Activated gamma-delta T cell treated with Interleukin-2 at 50 U/mL for 16 hours (primary cell): ENCODE measurements at regions not wholly inside any gene's neighbourhood (a gene's known extent, or its start where the extent isn't known, plus 50 kb on each side); places are given as distances from the start of the nearest gene placed in this dataset.
"Not testable (repeated sequence)": the region's sequence is repeated elsewhere in the genome, so short reads cannot be mapped to it uniquely, and the experiment has no call there.

Experiments
- DNase-seq: peaks from one replicate; pipeline ENCODE4 v3.0.0-alpha.2; 2020

DNA sequence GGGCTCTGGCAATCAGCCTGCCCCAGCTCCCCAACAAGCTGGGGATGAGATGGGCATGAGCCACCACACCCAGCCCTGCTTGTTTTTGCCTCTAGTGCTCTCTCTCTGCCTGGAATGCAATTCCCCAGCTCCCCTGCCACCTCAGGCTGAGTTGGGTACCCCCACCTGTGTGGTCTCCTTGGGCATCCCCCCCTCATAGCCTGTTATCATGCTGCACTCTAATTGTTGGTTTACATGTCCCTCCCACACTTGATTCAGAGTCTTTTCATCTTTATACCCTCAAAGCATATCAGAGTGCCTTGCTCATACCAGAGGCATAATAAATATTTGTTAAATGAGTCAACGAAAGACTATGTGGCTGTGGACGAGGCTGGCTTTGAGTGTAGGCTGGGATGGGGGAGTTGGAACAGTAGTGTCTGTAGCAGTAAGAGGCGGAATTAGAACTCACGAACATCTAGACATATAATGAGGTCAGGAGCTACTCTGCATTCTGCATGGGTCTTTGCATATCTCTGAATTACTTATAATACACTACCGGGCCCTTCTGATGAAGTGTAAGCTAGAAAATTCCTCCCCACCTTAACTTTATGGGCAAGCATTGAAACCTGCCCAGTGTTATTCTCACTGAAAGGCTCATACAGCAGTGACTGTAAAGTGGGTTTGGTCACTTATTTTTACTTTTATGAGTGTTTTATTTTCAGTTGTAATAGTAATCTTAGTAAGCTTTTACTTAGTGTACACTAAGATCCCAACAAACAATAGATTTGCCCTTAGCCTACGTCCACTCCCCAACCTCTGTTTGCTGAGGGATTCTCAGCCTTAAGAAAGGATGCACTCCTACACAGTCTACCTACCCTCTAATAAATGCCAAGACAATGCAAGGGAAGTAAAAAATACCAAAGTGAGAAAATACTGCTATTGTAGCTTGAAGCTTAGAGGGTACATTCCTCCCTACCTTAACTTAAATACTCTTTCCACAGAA lies 58.7 kb downstream of the EDN1 start:
- DNase-seq = no peak

DNA sequence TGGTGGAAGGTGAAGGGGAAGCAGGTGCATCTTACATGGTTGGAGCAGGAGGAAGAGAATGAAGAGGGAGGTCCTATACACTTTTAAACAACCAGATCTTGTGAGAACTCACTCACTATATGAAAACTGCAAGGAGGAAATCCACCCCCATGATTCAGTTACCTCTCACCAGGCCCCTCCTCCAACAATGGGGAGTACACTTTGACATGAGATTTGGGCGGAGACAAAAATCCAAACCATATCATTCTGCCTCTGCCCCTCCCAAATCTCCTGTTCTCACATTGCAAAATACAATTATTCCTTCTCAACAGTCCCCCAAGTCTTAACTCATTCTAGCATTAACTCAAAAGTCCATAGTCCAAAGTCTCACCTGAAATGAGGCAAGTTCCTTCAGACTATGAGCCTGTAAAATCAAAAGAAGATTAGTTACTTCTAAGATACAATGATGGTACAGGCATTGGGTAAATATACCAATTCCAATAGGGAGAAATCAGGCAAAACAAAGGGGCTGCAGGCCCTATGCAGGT lies 60.5 kb downstream of the EDN1 start:
- no peak for DNase-seq

DNA sequence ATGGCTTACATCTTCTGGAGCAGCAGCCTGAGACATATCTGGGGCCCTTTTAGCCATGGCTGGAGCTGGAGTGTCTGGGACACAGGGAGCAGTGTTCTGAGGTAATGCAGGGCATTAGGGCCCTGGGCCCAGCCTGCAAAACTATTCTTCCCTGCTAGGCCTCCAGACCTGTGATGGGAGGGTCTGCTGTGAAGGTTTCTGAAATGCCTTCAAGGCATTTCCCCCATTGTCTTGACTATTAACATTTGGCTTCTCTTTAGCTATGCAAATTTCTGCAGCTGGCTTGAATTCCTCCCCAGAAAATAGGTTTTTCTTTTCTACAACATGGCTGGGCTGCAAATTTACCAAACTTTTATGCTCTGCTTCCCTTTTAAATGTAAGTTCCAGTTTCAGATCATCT lies 61.5 kb downstream of the EDN1 start:
- no peak for DNase-seq

DNA sequence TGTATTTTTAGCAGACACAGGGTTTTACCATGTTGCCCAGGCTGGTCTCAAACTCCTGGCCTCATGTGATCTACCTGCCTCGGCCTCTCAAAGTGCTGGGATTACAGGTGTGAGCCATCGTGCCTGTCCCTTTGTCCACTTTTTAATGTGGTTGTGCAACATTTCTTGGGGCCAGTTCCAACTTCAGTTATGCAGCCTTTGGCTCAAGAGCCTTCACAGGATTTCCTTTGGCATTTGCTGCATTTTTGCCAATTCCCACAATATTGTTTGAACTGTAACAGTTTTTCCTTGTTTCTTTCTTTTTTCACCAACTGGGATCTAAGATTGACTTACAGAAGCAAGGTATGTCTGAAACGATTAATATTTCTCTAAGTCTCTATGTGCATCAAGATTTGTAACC lies 63.6 kb downstream of the EDN1 start:
- no peak for DNase-seq

- DNase-seq = no peak
Measured at GRCh38 chr6:12354499-12354898, 64.3 kb downstream of the EDN1 start.

DNA sequence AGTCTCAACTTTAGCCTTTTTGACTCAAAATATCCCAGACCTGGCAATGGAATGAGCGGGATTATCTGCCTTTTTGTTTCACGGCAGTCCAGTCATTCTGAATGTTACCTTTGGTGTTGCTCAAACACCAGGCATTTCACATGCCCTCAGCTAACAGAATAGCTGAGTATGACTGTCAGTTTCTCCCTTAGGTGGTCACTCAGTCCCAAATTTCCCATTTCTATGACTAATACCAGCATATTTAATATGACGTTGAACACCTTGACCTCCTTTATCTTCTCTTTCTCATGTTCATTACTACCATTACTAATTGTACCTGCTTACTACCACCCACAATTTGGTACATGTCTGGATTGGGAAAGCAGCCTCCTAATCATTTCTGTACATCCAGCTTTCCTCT lies 65.2 kb downstream of the EDN1 start:
- no peak for DNase-seq

DNA sequence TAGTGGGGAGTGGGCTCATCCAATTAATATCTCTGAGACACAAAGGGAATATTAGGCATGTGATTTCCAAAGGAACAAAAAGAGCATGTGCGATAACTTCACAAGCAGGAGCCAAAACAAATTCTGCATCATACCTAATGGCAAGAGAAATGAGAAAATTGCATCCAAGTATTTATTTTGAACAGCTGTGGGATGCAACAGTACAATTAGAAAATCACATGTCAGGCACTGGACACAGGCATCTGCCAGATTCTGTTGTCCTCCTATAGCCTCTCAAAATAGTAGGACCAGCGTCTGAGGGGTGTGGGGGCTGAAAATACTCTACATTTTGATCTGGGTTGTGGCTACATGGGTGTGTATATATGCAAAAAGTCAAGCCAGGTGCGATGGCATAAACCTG lies 66.3 kb downstream of the EDN1 start:
- no peak for DNase-seq

DNA sequence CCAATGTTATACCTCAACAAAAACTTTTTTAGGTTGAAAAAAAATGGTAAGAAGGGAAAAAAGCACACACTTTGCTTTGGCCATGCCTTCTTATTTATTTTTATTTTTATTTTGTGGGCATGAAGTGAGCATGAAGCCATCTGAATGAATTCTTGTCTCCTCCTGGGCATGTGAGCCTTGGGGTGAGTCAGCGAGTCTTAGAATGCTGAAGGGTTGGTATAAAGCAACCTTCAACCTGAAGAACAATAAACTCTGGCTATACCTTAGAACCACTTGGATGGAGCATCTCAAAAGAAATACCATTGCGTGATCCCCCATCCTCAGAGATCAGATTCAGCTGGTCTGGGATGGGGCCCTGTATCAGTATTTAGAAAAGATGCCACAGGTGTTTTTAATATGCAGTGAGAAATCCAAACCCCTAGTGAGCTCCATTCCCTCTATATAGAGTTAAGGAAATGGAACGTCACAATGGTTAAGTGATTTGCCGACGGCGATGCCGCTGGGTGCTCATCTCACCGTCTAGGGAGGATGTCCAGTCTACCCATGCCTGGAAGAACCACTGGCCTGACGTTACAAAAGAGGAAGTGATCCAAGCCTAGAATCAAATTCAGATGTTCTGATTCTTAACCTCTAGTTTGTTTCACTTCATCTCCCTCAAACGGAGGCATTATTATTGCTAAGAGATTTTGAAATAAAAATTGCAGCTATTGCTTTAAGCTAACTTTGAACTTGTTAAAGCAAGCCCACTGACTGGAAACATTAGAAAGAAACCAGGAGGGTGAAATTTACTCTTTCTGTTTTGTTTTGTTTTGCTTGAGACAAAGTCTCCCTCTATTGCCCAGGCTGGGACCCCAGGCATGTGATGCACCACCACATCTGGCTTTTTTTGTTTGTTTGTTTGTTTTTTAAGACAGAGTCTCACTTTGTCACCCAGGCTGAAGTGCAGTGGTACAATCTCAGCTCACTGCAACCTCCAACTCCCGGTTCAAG lies 67.1 kb downstream of the EDN1 start:
- DNase-seq = no peak

DNA sequence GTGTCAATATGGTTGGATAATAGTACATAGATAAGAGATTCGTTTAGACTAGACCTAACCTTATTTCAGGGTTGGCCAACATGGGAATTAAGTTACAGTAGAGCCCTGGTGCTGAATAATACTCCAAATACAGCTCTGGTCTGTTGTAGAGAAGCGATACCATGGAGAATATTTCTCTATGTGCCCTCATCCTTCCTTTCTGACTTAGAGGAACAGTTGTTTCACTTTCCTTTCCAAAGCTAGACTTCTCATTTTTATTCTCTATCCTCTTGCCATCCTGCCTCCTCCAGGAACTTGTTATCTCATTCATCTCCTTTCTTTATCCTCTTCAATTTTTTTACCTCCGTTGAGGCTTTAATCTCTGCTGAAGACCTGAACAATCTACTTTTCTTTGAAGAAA lies 68.9 kb downstream of the EDN1 start:
- DNase-seq = no peak

- no peak for DNase-seq
Measured at GRCh38 chr6:12361042-12361765, 71.0 kb downstream of the EDN1 start.

DNA sequence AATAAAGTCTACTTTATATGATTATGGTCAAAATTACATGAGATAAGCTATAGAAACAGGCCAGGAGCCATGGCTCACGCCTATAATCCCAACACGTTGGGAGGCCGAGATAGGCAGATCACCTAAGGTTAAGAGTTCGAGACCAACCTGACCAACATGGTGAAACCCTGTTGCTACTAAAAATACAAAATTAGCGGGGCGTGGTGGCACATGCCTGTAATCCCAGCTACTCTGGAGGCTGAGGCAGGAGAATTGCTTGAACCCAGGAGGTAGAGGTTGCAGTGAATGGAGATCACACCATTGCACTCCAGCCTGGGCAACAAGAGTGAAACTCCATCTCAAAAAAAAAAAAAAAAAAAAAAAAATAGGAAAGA lies 73.1 kb downstream of the EDN1 start:
- not testable (repeated sequence) for DNase-seq

- no peak for DNase-seq
Measured at GRCh38 chr6:12363651-12364381, 73.7 kb downstream of the EDN1 start.

DNA sequence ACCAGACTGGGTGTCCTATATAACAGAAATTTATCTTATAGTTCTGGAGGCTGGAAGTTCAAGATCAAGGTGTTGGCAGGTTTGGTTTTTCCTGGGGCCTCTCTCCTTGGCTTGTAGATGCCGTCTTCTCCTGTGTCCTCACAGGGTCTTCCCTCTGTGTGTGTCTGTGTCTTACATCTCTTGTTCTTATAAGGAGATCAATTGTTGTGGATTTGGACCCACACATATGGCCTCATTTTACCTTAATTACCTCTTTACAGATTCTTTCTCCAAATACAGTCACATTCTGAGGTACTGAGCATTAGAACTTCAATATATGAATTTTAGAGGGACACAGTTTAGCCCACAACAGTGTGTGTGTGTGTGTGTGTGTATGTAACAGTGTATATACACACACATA lies 74.5 kb downstream of the EDN1 start:
- no peak for DNase-seq

- no peak for DNase-seq
Measured at GRCh38 chr6:12366731-12367130, 76.6 kb downstream of the EDN1 start.

DNA sequence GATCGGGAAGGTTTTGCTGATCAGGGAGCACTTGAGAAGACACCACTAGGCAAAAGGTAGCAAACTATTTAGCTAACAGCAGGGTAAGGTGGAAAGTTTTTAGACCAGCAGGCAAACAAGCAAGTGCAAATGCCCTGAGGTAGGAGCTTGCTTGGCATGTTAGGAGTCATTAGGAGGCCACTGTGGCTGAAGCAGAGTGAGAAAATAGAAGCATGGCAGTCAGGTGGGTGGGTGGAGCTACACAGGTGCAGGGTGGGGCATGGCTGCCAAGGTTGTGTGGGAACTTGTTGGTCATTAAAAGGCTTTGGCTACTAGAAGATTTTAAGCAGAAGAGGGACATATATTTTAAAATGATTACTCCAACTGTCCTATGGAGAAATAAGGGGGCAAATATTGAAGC lies 77.3 kb downstream of the EDN1 start:
- DNase-seq = no peak

- no peak for DNase-seq
Measured at GRCh38 chr6:12369355-12369754, 79.2 kb downstream of the EDN1 start.

DNA sequence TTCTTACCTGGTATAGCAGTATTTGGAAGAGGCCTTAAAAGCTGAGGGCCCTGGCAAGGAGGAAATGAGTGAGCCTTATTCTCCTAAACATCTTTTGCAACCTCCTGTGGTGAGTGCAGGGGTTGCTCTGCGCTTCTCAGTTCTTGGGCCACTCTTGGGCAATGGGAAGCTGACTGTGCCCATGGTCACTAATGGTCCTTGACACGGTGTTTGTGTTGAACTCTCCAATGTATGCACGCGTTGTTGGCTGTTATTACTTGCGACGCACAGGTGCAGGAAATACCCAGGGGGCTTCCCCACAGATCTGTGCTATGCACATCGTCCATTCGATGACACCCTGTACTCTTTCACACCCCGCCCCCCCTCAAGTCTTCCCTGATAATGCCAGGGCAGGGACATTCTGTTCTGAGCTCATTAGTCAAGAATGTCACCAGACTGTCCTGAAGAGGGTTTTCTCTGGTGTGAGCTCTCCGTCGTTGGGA lies 79.7 kb downstream of the EDN1 start:
- no peak for DNase-seq

- DNase-seq = no peak
Measured at GRCh38 chr6:12371151-12371550, 81.0 kb downstream of the EDN1 start.

GRCh38 chr6:12371641-12372146 lies 81.5 kb downstream of the EDN1 start:
- no peak for DNase-seq

- DNase-seq = no peak
Measured at GRCh38 chr6:12379181-12379580, 89.0 kb downstream of the EDN1 start.

DNA sequence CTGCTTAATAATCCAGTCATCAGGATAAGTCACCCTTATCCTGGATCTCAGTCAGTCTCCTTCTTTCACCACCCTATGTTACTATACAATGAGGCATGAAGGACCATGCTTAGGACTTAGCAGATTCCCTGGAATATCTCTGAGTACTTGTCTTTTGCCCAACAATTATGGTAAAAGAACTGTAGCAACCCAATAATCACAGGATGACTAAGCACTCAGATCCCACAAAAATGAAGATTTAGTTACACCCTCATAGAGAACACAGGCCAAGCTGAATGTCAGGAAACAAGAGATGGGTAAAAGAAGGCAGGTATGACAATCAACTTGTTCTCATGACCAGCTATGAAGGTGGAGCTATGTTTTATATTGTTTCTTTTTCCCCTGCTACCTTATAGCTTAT lies 91.4 kb downstream of the EDN1 start:
- DNase-seq = no peak

- DNase-seq = no peak
Measured at GRCh38 chr6:12383448-12383847, 93.3 kb downstream of the EDN1 start.
